ENCODE measurements at regions not wholly inside any gene's neighbourhood (a gene's known extent, or its start where the extent isn't known, plus 50 kb on each side); places are given as distances from the start of the nearest gene placed in this dataset.
"Not testable (repeated sequence)": the region's sequence is repeated elsewhere in the genome, so short reads cannot be mapped to it uniquely, and the experiment has no call there.

GRCh38 chr3:87813503-87813902, 245.3 kb downstream of the CGGBP1 start:
- not testable (repeated sequence) for TF ChIP-seq USF2 (IDR thresholded peaks at IDR 0.05; ENCODE audit: low read depth, low read length); CTCF (conservative IDR thresholded peaks at IDR 0.05; ENCODE audit: low read depth, low read length); POLR2A (IDR thresholded peaks at IDR 0.05; ENCODE audit: low read depth, low read length); RFX5 (IDR thresholded peaks at IDR 0.05; ENCODE audit: low read depth, low read length); MAZ (IDR thresholded peaks at IDR 0.05; ENCODE audit: borderline replicate concordance, low read depth, low read length); MAFK (IDR thresholded peaks at IDR 0.05; ENCODE audit: low read depth, low read length); SMC3 (IDR thresholded peaks at IDR 0.05; ENCODE audit: low read depth, low read length); RAD21 (IDR thresholded peaks at IDR 0.05; ENCODE audit: low read length); FOS (IDR thresholded peaks at IDR 0.05; ENCODE audit: low read depth, low read length); BHLHE40 (IDR thresholded peaks at IDR 0.05; ENCODE audit: low read depth, low read length)

Data from IMR-90 (cell line).